Parathyroid adenoma (tissue), 2 donors: ENCODE measurements at regions not wholly inside any gene's neighbourhood (a gene's known extent, or its start where the extent isn't known, plus 50 kb on each side); places are given as distances from the start of the nearest gene placed in this dataset.

Source experiments
- H2AFZ ChIP-seq: fragments of 300-600 bp; sonication (generic); one replicate; pipeline ENCODE4 v1.7.0; 2017; ENCODE audit warnings: antibody characterized with exemption, mild to moderate bottlenecking
- H3K27ac ChIP-seq: fragments of 300-600 bp; sonication (generic); one replicate; pipeline ENCODE4 v1.7.0; 2017
- H3K27me3 ChIP-seq: fragments of 300-600 bp; sonication (generic); one replicate; pipeline ENCODE4 v1.7.0; 2017; ENCODE audit warnings: low read length; ENCODE audit not compliant: control insufficient read depth, insufficient read depth
- H3K36me3 ChIP-seq: fragments of 300-600 bp; sonication (generic); one replicate; pipeline ENCODE4 v1.7.0; 2017; ENCODE audit warnings: low read length; ENCODE audit not compliant: control insufficient read depth, insufficient read depth
- H3K4me1 ChIP-seq: fragments of 300-600 bp; sonication (generic); one replicate; pipeline ENCODE4 v1.7.0; 2017; ENCODE audit warnings: control low read depth
- H3K4me2 ChIP-seq: fragments of 300-600 bp; sonication (generic); one replicate; pipeline ENCODE4 v1.7.0; 2017; ENCODE audit warnings: low read length
- H3K4me3 ChIP-seq: fragments of 300-600 bp; sonication (generic); one replicate; pipeline ENCODE4 v1.7.0; 2017; ENCODE audit warnings: low read depth, low read length
- H3K79me2 ChIP-seq: fragments of 300-600 bp; sonication (generic); one replicate; pipeline ENCODE4 v1.7.0; 2017; ENCODE audit warnings: control low read depth
- H3K9ac ChIP-seq: fragments of 300-600 bp; sonication (generic); one replicate; pipeline ENCODE4 v1.7.0; 2017; ENCODE audit warnings: mild to moderate bottlenecking
- H3K9me3 ChIP-seq: fragments of 300-600 bp; sonication (generic); one replicate; pipeline ENCODE4 v1.7.0; 2017; ENCODE audit warnings: low read length; ENCODE audit not compliant: control insufficient read depth
- TF ChIP-seq, protein P1 (sequence below): fragments of 300-600 bp; sonication (generic); IDR thresholded peaks from one replicate; pipeline ENCODE4 v1.7.0; 2017; ENCODE audit warnings: antibody characterized with exemption, mild to moderate bottlenecking
- donor health status: primary hyperparathyroidism.

DNA sequence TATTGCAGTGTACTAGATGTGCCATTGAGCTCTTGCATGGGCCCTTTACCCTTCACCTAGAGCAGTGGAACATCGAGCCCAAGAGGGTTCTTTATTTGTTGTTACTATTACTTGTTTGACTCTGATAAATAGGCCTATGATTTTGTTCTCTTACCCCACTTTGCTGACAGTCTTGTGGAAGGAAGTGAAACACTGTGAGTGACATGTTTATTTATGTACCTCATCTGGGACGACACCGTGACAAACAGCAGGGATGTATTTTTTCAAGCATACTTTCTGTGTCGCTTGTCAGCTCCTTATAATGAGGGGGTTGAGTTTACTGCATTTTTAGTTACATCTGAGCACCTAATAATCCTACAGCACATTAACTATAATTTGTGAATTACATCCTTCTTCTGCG is 1010.3 kb upstream of the TENM4 start:
- Histone ChIP-seq H3K9me3 (no peaks in the 10 kb centered on the region), H3K27ac (no peak overlapping the region), H2AFZ (no peak overlapping the region), H3K79me2 (no peaks in the 10 kb centered on the region), H3K4me2 (no peak overlapping the region), H3K36me3 (no peaks in the 10 kb centered on the region), H3K4me3 (no peak overlapping the region), H3K9ac (no peak overlapping the region), H3K4me1 (no peaks in the 10 kb centered on the region), H3K27me3 (no peaks in the 10 kb centered on the region)
- TF ChIP-seq, protein P1, sequence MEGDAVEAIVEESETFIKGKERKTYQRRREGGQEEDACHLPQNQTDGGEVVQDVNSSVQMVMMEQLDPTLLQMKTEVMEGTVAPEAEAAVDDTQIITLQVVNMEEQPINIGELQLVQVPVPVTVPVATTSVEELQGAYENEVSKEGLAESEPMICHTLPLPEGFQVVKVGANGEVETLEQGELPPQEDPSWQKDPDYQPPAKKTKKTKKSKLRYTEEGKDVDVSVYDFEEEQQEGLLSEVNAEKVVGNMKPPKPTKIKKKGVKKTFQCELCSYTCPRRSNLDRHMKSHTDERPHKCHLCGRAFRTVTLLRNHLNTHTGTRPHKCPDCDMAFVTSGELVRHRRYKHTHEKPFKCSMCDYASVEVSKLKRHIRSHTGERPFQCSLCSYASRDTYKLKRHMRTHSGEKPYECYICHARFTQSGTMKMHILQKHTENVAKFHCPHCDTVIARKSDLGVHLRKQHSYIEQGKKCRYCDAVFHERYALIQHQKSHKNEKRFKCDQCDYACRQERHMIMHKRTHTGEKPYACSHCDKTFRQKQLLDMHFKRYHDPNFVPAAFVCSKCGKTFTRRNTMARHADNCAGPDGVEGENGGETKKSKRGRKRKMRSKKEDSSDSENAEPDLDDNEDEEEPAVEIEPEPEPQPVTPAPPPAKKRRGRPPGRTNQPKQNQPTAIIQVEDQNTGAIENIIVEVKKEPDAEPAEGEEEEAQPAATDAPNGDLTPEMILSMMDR: no peak

DNA sequence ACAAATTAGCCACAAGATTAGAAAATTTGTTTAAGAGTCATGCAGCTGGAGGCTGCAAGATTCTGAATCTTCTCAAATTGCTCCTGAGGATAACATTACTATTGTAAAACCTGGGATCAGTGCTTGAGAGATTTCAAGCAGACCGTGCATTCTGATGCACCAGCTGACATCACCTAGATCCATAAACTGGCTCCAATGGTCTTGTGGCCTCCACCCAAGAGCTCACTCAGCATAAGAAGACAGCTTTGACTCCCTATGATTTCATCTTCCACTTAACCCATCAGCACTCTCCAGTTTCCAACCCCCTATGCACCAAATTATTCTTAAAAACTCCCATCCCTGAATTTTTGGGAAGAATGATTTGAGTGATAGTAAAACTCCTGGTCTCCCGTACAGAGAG is 1007.9 kb upstream of the TENM4 start:
- no peaks in the 10 kb centered on the region for H3K36me3 ChIP-seq
- no peak overlapping the region for H3K4me3 ChIP-seq
- no peaks in the 10 kb centered on the region for H3K9me3 ChIP-seq
- H3K79me2 ChIP-seq: no peaks in the 10 kb centered on the region
- H3K27ac ChIP-seq: no peak overlapping the region
- H3K4me1 ChIP-seq: no peaks in the 10 kb centered on the region
- no peaks in the 10 kb centered on the region for H3K27me3 ChIP-seq
- TF ChIP-seq, protein P1: no peak
- H2AFZ ChIP-seq: no peak overlapping the region
- H3K9ac ChIP-seq: no peak overlapping the region
- no peak overlapping the region for H3K4me2 ChIP-seq

DNA sequence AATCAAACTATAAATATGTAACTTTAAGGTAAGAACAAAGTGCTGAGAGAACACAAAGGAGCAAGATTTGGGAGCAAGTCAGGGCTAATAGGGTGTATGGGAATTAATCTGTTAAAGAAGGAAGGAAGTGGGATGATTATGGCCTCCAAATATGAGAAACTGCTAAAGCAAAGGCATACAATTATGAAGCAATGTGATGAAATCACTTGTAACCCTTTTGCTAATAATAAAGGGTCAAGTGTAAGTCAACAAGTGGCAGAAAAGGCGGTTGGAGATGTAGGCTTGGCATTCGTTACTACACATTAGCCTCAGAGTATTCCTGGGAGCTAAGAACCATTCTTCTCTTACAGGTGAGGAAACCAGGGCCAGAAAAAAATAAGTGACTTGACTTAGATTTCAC is 1002.3 kb upstream of the TENM4 start:
- Histone ChIP-seq H3K36me3 (no peaks in the 10 kb centered on the region), H3K27ac (no peak overlapping the region), H3K4me3 (no peak overlapping the region), H3K9ac (no peak overlapping the region), H2AFZ (no peak overlapping the region), H3K79me2 (no peaks in the 10 kb centered on the region), H3K27me3 (no peaks in the 10 kb centered on the region), H3K9me3 (no peaks in the 10 kb centered on the region), H3K4me1 (no peaks in the 10 kb centered on the region), H3K4me2 (no peak overlapping the region)
- TF ChIP-seq, protein P1: no peak

DNA sequence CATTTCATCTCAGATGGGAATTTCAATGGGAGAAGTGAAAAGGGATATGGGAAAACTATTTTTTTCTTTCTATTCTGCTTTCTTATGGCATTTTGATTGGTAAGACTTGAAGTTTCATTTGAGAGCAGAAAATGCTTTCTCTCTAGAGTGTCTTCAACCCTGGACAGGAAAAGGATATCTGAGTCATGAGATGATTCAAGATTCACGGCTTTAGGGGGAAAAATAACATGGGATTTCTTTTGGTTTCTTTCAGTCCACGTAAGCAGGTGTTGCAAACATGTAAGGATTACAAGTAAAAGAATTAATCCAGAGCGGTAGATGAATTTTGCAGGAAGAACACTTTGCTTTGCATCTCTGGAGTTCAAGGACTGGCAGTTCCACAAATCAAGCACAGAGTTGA is 1001.0 kb upstream of the TENM4 start:
- Histone ChIP-seq H3K9me3 (no peaks in the 10 kb centered on the region), H3K79me2 (no peaks in the 10 kb centered on the region), H3K9ac (no peak overlapping the region)

DNA sequence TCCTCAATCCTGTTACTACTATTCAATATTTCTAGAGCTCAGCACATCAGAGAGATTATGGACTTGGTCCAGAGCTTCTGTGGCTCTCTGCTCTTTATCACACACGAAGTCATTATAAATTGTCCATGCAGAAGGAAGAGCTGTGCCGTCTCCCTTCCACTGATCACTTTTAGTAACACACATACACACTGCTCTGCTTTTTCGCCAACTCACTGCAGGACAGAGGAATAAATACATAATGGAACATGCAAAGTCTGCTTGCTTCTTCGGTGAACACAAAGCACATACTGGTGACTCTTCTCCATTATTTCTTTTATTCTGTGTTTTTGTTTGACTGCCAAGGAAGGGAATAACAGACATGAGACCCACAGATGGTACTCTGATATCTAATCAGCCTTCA is 1000.0 kb upstream of the TENM4 start:
- Histone ChIP-seq H3K9me3 (no peaks in the 10 kb centered on the region), H3K27me3 (no peaks in the 10 kb centered on the region), H3K9ac (no peak overlapping the region), H3K4me3 (no peak overlapping the region), H3K79me2 (no peaks in the 10 kb centered on the region), H3K4me2 (no peak overlapping the region), H3K27ac (no peak overlapping the region), H2AFZ (no peak overlapping the region), H3K4me1 (no peaks in the 10 kb centered on the region), H3K36me3 (no peaks in the 10 kb centered on the region)
- TF ChIP-seq, protein P1: no peak

More for the DNA sequence above, 1001.0 kb upstream of the TENM4 start:
- Histone ChIP-seq H3K4me1 (no peaks in the 10 kb centered on the region), H3K27me3 (no peaks in the 10 kb centered on the region), H3K4me2 (no peak overlapping the region), H3K27ac (no peak overlapping the region), H3K36me3 (no peaks in the 10 kb centered on the region), H3K4me3 (no peak overlapping the region), H2AFZ (no peak overlapping the region)
- TF ChIP-seq, protein P1: no peak
